Natural killer cell (primary cell): ENCODE measurements at regions not wholly inside any gene's neighbourhood (a gene's known extent, or its start where the extent isn't known, plus 50 kb on each side); places are given as distances from the start of the nearest gene placed in this dataset.

ENCODE experiments used
- ATAC-seq, 3 donors: fragments of 150-1000 bp in 2 of 3; fragments of 200-7000 bp in 1 of 3; cut with Tn5 transposase; 1 replicate in 1 of 3; 2 replicates in 2 of 3; pipeline ENCODE4 v1.10.0; 2021; ENCODE audit warnings: mild to moderate bottlenecking in 2 of 3, moderate library complexity in 2 of 3
- DNase-seq, 2 donors: peaks; one replicate each; pipeline versions ENCODE4 v3.0.0 to v3.0.0-alpha.2; 2013 to 2021; ENCODE audit warnings: mixed read lengths in 1 of 2
- H3K27ac ChIP-seq: one replicate; pipeline ENCODE4 v1.5.1; 2013; ENCODE audit warnings: mild to moderate bottlenecking, low read length
- H3K27me3 ChIP-seq: one replicate; pipeline ENCODE4 v1.6.1; 2013; ENCODE audit warnings: low read length; ENCODE audit not compliant: control insufficient read depth, insufficient read depth
- H3K36me3 ChIP-seq: one replicate; pipeline ENCODE4 v1.6.1; 2013; ENCODE audit warnings: low read length; ENCODE audit not compliant: control insufficient read depth, insufficient read depth
- H3K4me1 ChIP-seq: one replicate; pipeline ENCODE4 v1.6.1; 2013; ENCODE audit warnings: low read length; ENCODE audit not compliant: control insufficient read depth, insufficient read depth
- H3K4me3 ChIP-seq: one replicate; pipeline ENCODE4 v1.5.1; 2013; ENCODE audit warnings: low read length
- H3K9me3 ChIP-seq: one replicate; pipeline ENCODE4 v1.6.1; 2013; ENCODE audit warnings: low read length; ENCODE audit not compliant: control insufficient read depth, insufficient read depth
- H3K27ac Mint-ChIP-seq, 2 donors: one replicate each; pipeline ENCODE4 v1.8.0; 2022; ENCODE audit warnings: mild to moderate bottlenecking in 2 of 2, mixed read lengths in 2 of 2, moderate library complexity in 1 of 2
- H3K27me3 Mint-ChIP-seq, 2 donors: one replicate each; pipeline ENCODE4 v1.8.0; 2022; ENCODE audit warnings: low read depth in 2 of 2, mixed read lengths in 2 of 2
- H3K36me3 Mint-ChIP-seq: one replicate; pipeline ENCODE4 v1.8.0; 2022; ENCODE audit warnings: mixed read lengths
- H3K4me1 Mint-ChIP-seq, 2 donors: one replicate each; pipeline ENCODE4 v1.8.0; 2022; ENCODE audit warnings: mixed read lengths in 2 of 2
- H3K4me3 Mint-ChIP-seq: one replicate; pipeline ENCODE4 v1.8.0; 2022; ENCODE audit warnings: mild to moderate bottlenecking, moderate library complexity, mixed read lengths
- H3K9me3 Mint-ChIP-seq, 2 donors: one replicate each; pipeline ENCODE4 v1.8.0; 2022; ENCODE audit warnings: mixed read lengths in 2 of 2
- CTCF ChIP-seq: fragments of 200-600 bp; IDR thresholded peaks from one replicate; pipeline ENCODE4 v1.8.0; 2022; ENCODE audit warnings: antibody characterized with exemption
- WGBS: methylation state at CpG from one replicate; pipeline ENCODE4 v1.1.7; 2013; ENCODE audit warnings: missing lambda C conversion rate; ENCODE audit not compliant: insufficient coverage; 5-methylcytosine and 5-hydroxymethylcytosine counted together
- intact Hi-C: fragments of 100-400 bp; cut with micrococcal nuclease; formaldehyde crosslinking; loops from one replicate; pipeline ENCODE4 v1.14.2; 2022

GRCh38 chr10:33666686-33667480 lies 332.4 kb upstream of the NRP1 start:
- Histone ChIP-seq H3K4me1 (peaks cover 3% of the 10 kb centered on the region), H3K4me3 (no peak overlapping the region), H3K9me3 (peaks cover 11% of the 10 kb centered on the region), H3K36me3 (no peaks in the 10 kb centered on the region), H3K27ac (no peak overlapping the region), H3K27me3 (no peaks in the 10 kb centered on the region)
- ATAC-seq = no peak
- Mint-ChIP-seq H3K27me3 (peaks cover 10 to 11% of the 10 kb centered on the region in 2 donors), H3K4me1 (peaks cover 14 to 15% of the 10 kb centered on the region in 2 donors), H3K4me3 (no peak overlapping the region), H3K9me3 (peaks cover 2 to 4% of the 10 kb centered on the region in 2 donors), H3K36me3 (peaks cover 14% of the 10 kb centered on the region), H3K27ac (no peak overlapping the region)
- no peak for DNase-seq
- intact Hi-C loops = no loop called here
- WGBS = 72% methylated on average over 5 of the region's 5 CpGs
- no peak for TF ChIP-seq CTCF

GRCh38 chr10:33665501-33665900 lies 331.0 kb upstream of the NRP1 start:
- H3K4me3 ChIP-seq = no peak overlapping the region
- H3K36me3 ChIP-seq = no peaks in the 10 kb centered on the region
- DNase-seq (no peak), ATAC-seq (no peak)
- Mint-ChIP-seq H3K27me3 (peaks cover 12 to 24% of the 10 kb centered on the region in 2 donors), H3K36me3 (peaks cover 14% of the 10 kb centered on the region), H3K27ac (no peak overlapping the region), H3K4me3 (no peak overlapping the region), H3K9me3 (peaks cover 2 to 4% of the 10 kb centered on the region in 2 donors), H3K4me1 (peaks cover 19 to 25% of the 10 kb centered on the region in 2 donors)
- H3K4me1 ChIP-seq = peaks cover 8% of the 10 kb centered on the region
- TF ChIP-seq CTCF = no peak
- H3K9me3 ChIP-seq = peaks cover 11% of the 10 kb centered on the region
- intact Hi-C loops = no loop called here
- no peak overlapping the region for H3K27ac ChIP-seq
- peaks cover 3% of the 10 kb centered on the region for H3K27me3 ChIP-seq

GRCh38 chr10:33664070-33664469 lies 329.6 kb upstream of the NRP1 start:
- no peak for DNase-seq
- TF ChIP-seq CTCF = no peak
- no peaks in the 10 kb centered on the region for H3K36me3 ChIP-seq
- H3K27ac Mint-ChIP-seq = no peak overlapping the region
- intact Hi-C loops = no loop called here
- no peak overlapping the region for H3K4me3 ChIP-seq
- no peak for ATAC-seq
- no peak overlapping the region for H3K4me3 Mint-ChIP-seq
- 76% methylated on average over 3 of the region's 3 CpGs for WGBS
- H3K9me3 Mint-ChIP-seq = peaks cover 2 to 4% of the 10 kb centered on the region in 2 donors
- peaks cover 8% of the 10 kb centered on the region for H3K4me1 ChIP-seq
- peaks cover 3% of the 10 kb centered on the region for H3K27me3 ChIP-seq
- H3K9me3 ChIP-seq = peaks cover 11% of the 10 kb centered on the region
- H3K36me3 Mint-ChIP-seq = peaks cover 14% of the 10 kb centered on the region
- peaks cover 19 to 25% of the 10 kb centered on the region in 2 donors for H3K4me1 Mint-ChIP-seq
- peaks cover 18 to 39% of the 10 kb centered on the region in 2 donors for H3K27me3 Mint-ChIP-seq
- H3K27ac ChIP-seq = no peak overlapping the region
